ENCODE measurements at regions not wholly inside any gene's neighbourhood (a gene's known extent, or its start where the extent isn't known, plus 50 kb on each side); places are given as distances from the start of the nearest gene placed in this dataset.

DNA sequence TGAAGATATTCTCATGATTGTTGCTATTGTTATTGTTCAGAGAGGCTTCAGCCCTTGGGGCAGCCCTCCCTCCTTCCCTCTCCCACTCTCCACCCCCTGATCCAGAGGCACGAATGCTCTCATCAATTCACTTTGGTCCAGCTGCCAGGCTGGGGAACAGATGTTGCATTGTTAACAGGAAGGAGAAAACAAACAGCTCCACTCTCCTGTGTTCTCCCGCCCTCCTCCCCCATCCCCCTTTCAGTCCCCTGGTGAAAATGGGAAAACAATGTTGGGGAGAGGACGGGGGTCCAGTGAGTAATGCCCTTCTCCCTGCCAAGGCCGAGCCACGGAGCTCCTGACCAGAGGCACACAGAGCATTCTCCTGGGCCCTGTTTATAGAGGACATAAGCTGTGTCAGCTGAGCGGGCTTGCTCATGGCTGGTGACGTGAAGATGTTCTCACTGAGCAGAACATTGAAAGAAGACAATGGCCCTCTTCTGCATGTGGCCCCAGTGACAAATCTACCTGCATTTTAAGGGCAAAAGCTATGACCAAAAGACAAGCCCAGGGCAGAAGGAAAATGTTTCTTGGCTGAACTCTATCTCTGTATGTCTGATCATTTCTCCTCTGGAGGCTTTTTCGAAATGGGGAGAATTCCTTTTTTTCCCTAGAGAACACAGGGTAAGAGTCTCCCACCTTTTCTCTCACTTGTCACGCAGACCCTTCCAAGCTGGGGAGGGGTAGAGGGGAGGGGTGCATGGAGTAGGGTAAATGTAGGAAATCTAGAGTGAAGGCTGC is 111.7 kb downstream of the GLUL start:
- TF ChIP-seq, protein P1, sequence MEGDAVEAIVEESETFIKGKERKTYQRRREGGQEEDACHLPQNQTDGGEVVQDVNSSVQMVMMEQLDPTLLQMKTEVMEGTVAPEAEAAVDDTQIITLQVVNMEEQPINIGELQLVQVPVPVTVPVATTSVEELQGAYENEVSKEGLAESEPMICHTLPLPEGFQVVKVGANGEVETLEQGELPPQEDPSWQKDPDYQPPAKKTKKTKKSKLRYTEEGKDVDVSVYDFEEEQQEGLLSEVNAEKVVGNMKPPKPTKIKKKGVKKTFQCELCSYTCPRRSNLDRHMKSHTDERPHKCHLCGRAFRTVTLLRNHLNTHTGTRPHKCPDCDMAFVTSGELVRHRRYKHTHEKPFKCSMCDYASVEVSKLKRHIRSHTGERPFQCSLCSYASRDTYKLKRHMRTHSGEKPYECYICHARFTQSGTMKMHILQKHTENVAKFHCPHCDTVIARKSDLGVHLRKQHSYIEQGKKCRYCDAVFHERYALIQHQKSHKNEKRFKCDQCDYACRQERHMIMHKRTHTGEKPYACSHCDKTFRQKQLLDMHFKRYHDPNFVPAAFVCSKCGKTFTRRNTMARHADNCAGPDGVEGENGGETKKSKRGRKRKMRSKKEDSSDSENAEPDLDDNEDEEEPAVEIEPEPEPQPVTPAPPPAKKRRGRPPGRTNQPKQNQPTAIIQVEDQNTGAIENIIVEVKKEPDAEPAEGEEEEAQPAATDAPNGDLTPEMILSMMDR (conservative IDR thresholded peaks at IDR 0.05 in 1 of 2, IDR thresholded peaks at IDR 0.05 in 1 of 2; ENCODE audit: low read depth in 1 of 2, low read length in 2 of 2), result no peak
- no peak for TF ChIP-seq EZH2 (IDR thresholded peaks at IDR 0.05; ENCODE audit: low read length, missing control alignments)
